Tibial artery (tissue), 4 donors: ENCODE measurements at regions not wholly inside any gene's neighbourhood (a gene's known extent, or its start where the extent isn't known, plus 50 kb on each side); places are given as distances from the start of the nearest gene placed in this dataset.
"Not testable (repeated sequence)": the region's sequence is repeated elsewhere in the genome, so short reads cannot be mapped to it uniquely, and the experiment has no call there.

Experiments
- DNase-seq, 2 donors: peaks; one replicate each; pipeline ENCODE4 v3.0.0-alpha.2; 2019
- H3K27ac ChIP-seq, 2 donors: fragments of 200-600 bp; sonication (generic) in 1 of 2; 1 replicate in 1 of 2; 2 replicates in 1 of 2; pipeline ENCODE4 v1.5.1; 2018 to 2019; ENCODE audit warnings: mild to moderate bottlenecking in 1 of 2
- H3K27me3 ChIP-seq, 2 donors: fragments of 200-600 bp; sonication (generic) in 1 of 2; one replicate each; pipeline versions ENCODE4 v1.5.1 to v1.6.0; 2016 to 2019
- H3K36me3 ChIP-seq, 3 donors: fragments of 200-600 bp; sonication (generic) in 2 of 3; one replicate each; pipeline ENCODE4 v1.5.1; 2016 to 2019; ENCODE audit warnings: mild to moderate bottlenecking in 2 of 3
- H3K4me1 ChIP-seq, 4 donors: fragments of 200-600 bp; sonication (generic) in 2 of 4; 1 replicate in 3 of 4; 2 replicates in 1 of 4; pipeline ENCODE4 v1.5.1; 2016 to 2019
- H3K4me3 ChIP-seq, 2 donors: fragments of 200-600 bp; sonication (generic) in 1 of 2; 1 replicate in 1 of 2; 2 replicates in 1 of 2; pipeline ENCODE4 v1.5.1; 2018 to 2019; ENCODE audit warnings: mild to moderate bottlenecking in 2 of 2
- H3K9me3 ChIP-seq, 3 donors: fragments of 200-600 bp; sonication (generic) in 1 of 3; one replicate each; pipeline ENCODE4 v1.5.1; 2016 to 2019
- CTCF ChIP-seq, 2 experiments: fragments of 200-600 bp in 1 of 2; fragments of 450-650 bp in 1 of 2; IDR thresholded peaks; one replicate each; pipeline ENCODE4 v1.5.1; 2017 to 2019; ENCODE audit warnings: antibody characterized with exemption in 2 of 2, mild to moderate bottlenecking in 1 of 2, moderate library complexity in 1 of 2
- intact Hi-C: fragments of 100-400 bp; cut with DNase I; formaldehyde crosslinking; loops from one replicate; pipeline ENCODE4 v1.15.0; 2023; ENCODE audit warnings: low total_unique reads

GRCh38 chr5:77898385-77898784 is 122.2 kb upstream of the TBCA start:
- Histone ChIP-seq H3K4me3 (no peak overlapping the region), H3K27ac (no peak overlapping the region), H3K27me3 (no peaks in the 10 kb centered on the region), H3K9me3 (no peaks in the 10 kb centered on the region), H3K4me1 (no peaks in the 10 kb centered on the region), H3K36me3 (no peaks in the 10 kb centered on the region)
- no peak for TF ChIP-seq CTCF (IDR thresholded peaks at IDR 0.05)
- no peak for DNase-seq
- intact Hi-C loops: no loop called here

DNA sequence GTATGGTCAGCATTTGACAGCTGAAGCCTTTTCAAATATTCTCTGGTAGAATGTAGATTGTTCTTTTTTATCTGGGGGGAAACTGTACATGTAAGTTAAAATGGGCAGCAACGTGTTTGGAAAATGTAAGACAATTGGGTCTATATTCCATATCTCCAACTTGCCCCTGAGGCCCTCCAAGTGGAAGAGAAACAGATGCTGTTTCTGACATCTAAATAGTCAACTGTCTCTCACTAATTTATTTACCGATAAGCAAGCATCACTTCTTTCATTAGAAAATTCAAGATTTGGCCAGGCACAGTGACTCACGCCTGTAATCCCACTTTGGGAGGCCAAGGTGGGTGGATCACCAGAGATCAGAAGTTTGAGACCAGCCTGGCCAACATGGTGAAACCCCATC is 120.2 kb upstream of the TBCA start:
- TF ChIP-seq CTCF (IDR thresholded peaks at IDR 0.05): no peak
- H3K9me3 ChIP-seq: no peaks in the 10 kb centered on the region
- no peaks in the 10 kb centered on the region for H3K27me3 ChIP-seq
- no peaks in the 10 kb centered on the region for H3K4me1 ChIP-seq
- no peak for DNase-seq
- intact Hi-C loops: no loop called here
- H3K36me3 ChIP-seq: no peaks in the 10 kb centered on the region
- H3K27ac ChIP-seq: no peak overlapping the region
- no peak overlapping the region for H3K4me3 ChIP-seq

GRCh38 chr5:77894103-77894502 is 118.0 kb upstream of the TBCA start:
- H3K36me3 ChIP-seq, intact Hi-C loops, H3K9me3 ChIP-seq, H3K4me1 ChIP-seq, H3K4me3 ChIP-seq, H3K27ac ChIP-seq, DNase-seq, H3K27me3 ChIP-seq: not testable (repeated sequence)

DNA sequence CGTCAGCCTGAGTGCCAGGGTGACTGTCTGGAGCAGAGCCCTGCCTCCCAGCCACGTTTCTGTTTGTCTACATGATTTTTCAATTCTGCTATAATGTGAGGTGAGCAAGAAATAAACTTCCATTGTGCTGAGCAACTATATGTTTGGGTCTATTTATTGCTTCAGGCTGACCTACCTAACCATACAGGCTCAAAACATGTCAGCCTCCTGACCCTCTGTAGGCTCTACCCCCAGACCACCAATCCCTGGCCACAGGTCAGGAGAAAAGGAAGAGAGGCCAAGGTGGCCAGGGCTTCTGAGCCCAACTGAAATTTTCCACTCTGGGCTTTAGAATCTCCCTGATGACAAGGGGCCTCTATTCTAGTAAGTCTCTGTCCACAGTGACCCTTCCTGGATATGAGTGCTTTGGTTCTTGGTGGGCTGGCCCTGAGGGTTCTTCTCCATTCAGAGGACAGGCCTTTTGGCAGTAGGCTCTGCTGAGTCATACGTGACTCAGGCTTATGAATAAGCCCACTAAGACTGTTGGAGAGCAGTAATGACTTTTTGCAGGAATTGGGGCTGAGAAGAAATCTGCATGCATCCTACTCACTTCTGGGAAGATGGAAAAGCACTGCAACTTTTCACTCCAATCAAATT is 117.2 kb upstream of the TBCA start:
- no peak for TF ChIP-seq CTCF (IDR thresholded peaks at IDR 0.05)
- H3K9me3 ChIP-seq: no peaks in the 10 kb centered on the region
- no peaks in the 10 kb centered on the region for H3K36me3 ChIP-seq
- no peak overlapping the region for H3K27ac ChIP-seq
- intact Hi-C loops: no loop called here
- H3K27me3 ChIP-seq: no peaks in the 10 kb centered on the region
- H3K4me1 ChIP-seq: no peaks in the 10 kb centered on the region
- H3K4me3 ChIP-seq: no peak overlapping the region
- no peak for DNase-seq

DNA sequence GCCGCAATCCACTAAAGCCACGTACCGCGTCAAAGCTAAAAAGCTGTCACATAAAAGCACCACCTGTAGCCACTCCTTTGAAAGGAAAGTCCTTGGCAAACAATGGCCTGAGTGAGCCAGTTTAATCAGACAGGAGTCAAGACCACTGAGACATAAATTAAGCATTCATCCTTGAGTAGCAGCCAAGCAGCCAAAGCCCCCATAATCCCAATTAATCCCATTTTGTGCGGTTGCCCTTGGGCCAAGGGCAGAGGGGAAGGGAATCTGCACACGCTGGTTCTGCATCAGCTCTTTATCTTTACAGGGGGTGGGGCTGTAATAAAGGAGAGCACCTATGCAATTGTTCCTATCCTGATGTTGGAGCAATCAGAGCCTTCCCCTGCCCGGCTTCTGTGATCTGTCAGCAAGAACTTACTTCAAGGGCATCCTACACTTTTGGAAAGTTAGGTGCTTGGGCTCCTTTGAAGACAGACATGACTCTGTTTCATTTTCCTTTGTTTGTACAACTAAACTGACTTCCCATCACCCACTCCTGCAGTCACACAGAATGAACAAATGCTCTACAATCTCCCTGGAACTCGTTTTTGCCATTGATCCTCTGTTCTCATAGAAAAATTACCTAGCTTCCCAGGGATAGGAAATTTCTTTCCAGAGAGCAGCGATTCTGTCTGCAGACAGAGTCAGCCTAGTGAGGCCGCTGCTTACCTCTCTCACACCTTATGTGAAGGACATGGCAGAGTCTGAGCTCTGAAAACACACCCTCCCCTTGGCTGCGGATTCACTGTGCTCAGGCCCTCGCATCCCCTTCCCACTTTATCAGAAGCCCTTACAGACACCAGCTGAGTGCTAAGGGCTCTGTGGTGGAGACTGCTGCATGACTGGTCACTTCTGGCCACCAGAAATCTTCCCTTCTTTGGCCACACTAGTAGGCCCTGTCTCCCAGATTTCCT is 116.2 kb upstream of the TBCA start:
- no peaks in the 10 kb centered on the region for H3K9me3 ChIP-seq
- intact Hi-C loops: no loop called here
- no peak overlapping the region for H3K27ac ChIP-seq
- no peaks in the 10 kb centered on the region for H3K4me1 ChIP-seq
- no peaks in the 10 kb centered on the region for H3K27me3 ChIP-seq
- no peaks in the 10 kb centered on the region for H3K36me3 ChIP-seq
- no peak for TF ChIP-seq CTCF (IDR thresholded peaks at IDR 0.05)
- no peak for DNase-seq
- H3K4me3 ChIP-seq: no peak overlapping the region

- TF ChIP-seq CTCF (IDR thresholded peaks at IDR 0.05): no peak
- Histone ChIP-seq H3K9me3 (no peaks in the 10 kb centered on the region), H3K4me1 (no peaks in the 10 kb centered on the region), H3K27ac (no peak overlapping the region), H3K27me3 (peaks cover 0 to 12% of the 10 kb centered on the region in 2 donors), H3K4me3 (no peak overlapping the region), H3K36me3 (no peaks in the 10 kb centered on the region)
- intact Hi-C loops: no loop called here
- no peak for DNase-seq
These were observed 109.4 kb upstream of the TBCA start for GRCh38 chr5:77885519-77885918.
